GM12872 (cell line): ENCODE measurements at regions not wholly inside any gene's neighbourhood (a gene's known extent, or its start where the extent isn't known, plus 50 kb on each side); places are given as distances from the start of the nearest gene placed in this dataset.

Source experiments
- CTCF ChIP-seq: IDR thresholded peaks from 3 replicates; pipeline ENCODE4 v1.5.1; 2011; ENCODE audit warnings: low read depth, mild to moderate bottlenecking, low read length, moderate library complexity; ENCODE audit not compliant: insufficient read depth

DNA sequence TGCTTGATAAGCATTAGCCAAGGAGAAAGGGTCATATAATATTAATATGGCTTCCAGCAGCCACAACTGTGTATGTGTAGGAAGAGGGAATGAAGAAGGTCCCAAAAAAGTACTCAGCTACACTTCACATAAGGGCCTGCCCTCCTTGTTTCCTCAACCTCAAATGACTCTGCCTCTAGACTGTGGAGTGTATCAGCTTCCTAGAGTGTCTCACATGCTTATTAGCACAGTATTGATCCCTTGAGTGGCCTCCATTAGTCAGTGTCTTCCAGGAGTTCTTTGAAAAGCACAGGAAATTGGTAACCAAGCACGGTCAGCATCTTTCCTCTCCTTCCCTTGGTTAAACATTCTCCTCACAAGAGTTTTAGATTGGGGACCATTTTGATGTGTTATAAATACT, 190.4 kb upstream of the ATP10B start:
- TF ChIP-seq CTCF: no peak

GRCh38 chr5:161040818-161041217, 188.8 kb upstream of the ATP10B start:
- no peak for TF ChIP-seq CTCF

DNA sequence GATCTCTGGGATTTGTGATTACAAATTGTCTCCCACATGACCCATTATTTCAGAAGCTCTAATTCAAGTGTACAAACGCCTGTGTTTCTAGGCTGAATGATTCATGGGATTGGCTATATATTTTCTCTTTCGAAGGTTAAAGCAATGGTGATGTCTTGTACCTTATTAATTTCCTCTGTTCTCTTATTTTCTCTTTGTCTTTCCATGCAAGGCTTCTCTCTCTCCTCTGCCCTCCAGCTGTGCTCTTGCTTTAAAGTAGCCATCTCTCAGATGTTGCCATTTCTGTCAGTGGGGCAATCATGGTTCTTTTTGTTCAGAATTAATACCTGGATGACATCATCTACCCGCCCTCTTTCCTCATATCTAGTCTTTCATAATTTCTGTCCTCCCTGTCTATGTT, 184.3 kb upstream of the ATP10B start:
- TF ChIP-seq CTCF: no peak

DNA sequence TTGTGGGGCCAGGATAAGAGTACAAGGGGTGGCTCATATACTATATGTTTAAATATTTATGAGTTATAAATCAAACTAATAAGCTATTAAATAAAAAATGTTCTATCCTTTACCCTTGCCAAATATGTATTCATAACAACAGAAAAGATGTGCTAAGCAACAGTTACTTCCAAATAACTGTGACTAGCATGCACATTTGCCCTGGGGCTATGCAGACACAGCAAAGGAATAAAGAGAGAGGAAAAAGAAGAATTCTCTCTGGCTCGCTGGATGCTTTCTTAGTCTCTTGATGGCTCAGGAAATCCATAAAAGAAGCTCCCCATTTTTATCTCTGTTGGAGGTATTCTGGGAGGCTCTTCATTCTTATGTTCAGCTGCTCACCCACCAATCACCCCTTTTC, 182.4 kb upstream of the ATP10B start:
- TF ChIP-seq CTCF: no peak

GRCh38 chr5:161030229-161030628, 178.2 kb upstream of the ATP10B start:
- TF ChIP-seq CTCF: no peak

DNA sequence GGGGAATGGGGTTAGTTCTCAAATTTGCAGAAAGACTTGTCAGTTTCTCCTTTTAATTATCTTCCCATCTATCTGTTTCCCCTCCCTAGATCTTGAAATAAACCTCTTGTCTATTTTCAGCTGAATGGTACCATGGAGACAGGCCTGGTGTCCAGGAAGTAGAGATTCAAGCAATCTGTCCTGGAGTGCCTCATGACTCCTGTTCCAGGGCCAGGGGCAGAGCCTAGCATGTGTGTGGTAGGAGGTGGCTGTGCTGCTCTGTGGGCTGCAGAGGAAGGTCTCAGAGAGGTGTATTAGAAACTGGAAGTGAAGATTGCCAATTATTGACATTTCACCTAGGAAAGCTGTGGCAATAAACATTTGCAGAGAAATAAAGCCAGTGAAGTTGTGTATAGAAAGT, 175.8 kb upstream of the ATP10B start:
- no peak for TF ChIP-seq CTCF

DNA sequence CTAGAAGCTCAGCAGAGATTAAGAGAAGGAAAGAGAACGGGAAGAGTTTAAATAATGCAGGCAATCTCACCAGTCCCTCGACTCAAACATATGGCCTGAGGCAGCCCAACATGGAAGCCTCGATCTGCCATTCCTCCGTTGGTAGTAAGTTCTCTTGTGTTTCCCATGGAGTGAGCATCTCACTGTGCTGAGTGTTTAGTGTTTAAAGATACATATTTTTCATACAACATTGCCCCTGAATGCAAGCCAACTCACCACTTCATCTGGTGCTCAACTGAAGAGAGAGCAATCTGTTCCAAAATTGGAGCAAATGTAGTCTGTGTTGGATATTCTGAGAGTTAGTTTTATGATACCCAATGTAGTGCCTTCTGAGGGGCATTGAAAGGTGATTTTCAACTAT, 171.5 kb upstream of the ATP10B start:
- no peak for TF ChIP-seq CTCF

- TF ChIP-seq CTCF: no peak
These were observed 170.1 kb upstream of the ATP10B start for GRCh38 chr5:161022151-161022550.
